NT2/D1 (cell line): ENCODE measurements at regions not wholly inside any gene's neighbourhood (a gene's known extent, or its start where the extent isn't known, plus 50 kb on each side); places are given as distances from the start of the nearest gene placed in this dataset.

Experiments
- YY1 ChIP-seq: IDR thresholded peaks from 2 replicates; pipeline ENCODE4 v1.6.1; 2011; ENCODE audit not compliant: insufficient read length, insufficient read depth
- ZNF274 ChIP-seq: IDR thresholded peaks from 2 replicates; pipeline ENCODE4 v1.6.1; 2011; ENCODE audit warnings: mild to moderate bottlenecking, low read depth, low read length

DNA sequence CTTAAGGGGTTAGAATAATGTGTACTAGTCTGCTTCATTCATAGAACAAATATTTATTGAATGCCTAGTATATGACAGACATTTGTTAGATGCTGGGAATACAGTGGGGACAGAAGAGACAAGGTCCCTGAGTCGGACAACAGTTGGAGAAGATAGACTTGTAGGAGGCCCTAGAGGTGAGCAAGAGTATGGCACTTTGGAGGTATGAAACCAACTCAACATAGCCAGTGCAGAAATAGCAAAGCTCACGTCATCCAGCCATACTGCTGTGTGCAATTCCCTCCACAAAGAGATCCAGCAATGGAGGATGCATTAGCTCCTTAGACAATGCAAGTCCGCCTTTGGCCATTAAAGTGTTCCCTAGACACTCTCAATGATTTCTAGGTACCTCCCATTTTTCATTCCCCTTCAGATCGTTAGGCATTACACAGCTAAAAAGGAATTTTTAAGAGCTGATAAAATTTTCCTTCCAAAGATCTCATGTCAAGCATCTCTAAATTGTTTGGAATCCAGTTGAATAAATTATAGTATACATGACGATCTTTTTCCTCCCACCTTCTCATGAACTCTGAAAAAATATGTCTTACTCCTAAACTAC, 1949.6 kb upstream of the WWC1 start:
- TF ChIP-seq ZNF274: no peak
- no peak for TF ChIP-seq YY1
